SK-N-SH (cell line): ENCODE measurements at regions not wholly inside any gene's neighbourhood (a gene's known extent, or its start where the extent isn't known, plus 50 kb on each side); places are given as distances from the start of the nearest gene placed in this dataset.

Experiments used
- CTCF ChIA-PET: fragments of 300-600, 350-600 bp; formaldehyde crosslinking; extraction: SDS; loops from one replicate; lab custom pipeline; 2021; lab: Yijun Ruan, JAX
- POLR2A ChIA-PET: fragments of 350-600 bp; sonication (Branson Sonifier 250); formaldehyde crosslinking; extraction: SDS; loops from one replicate; lab custom pipeline; 2020; ENCODE audit warnings: antibody characterized with exemption, inconsistent platforms; lab: Yijun Ruan, JAX
- DNase-seq: peaks from one replicate; pipeline ENCODE4 v3.0.0; 2012
- H2AFZ ChIP-seq: fragments of 200-600 bp; sonication (generic); 2 replicates; pipeline ENCODE4 v1.8.1; 2016; ENCODE audit warnings: antibody characterized with exemption, mild to moderate bottlenecking, low read depth
- H3F3A ChIP-seq: fragments of 200-600 bp; sonication (generic); replicated peaks from 2 replicates; pipeline ENCODE3; 2016; ENCODE audit warnings: antibody characterized with exemption, mild to moderate bottlenecking; ENCODE audit not compliant: insufficient read depth
- H3K27ac ChIP-seq, 2 experiments: fragments of 200-500 bp in 1 of 2; fragments of 200-600 bp in 1 of 2; sonication (Bioruptor generic) in 1 of 2; sonication (generic), shearing (Covaris generic) in 1 of 2; 2 replicates each; pipeline versions ENCODE4 v1.5.1 to v1.6.1; 2014 to 2016; ENCODE audit warnings: low read depth in 2 of 2, inconsistent platforms in 1 of 2, low read length in 1 of 2, mild to moderate bottlenecking in 1 of 2, mixed read lengths in 1 of 2
- H3K27me3 ChIP-seq: fragments of 200-600 bp; sonication (generic), shearing (Covaris generic); 2 replicates; pipeline ENCODE4 v1.6.1; 2016; ENCODE audit warnings: mixed run types; ENCODE audit not compliant: insufficient read depth
- H3K36me3 ChIP-seq, 2 experiments: fragments of 200-500 bp in 1 of 2; fragments of 200-600 bp in 1 of 2; sonication (Bioruptor generic) in 1 of 2; sonication (generic) in 1 of 2; replicated peaks in 1 of 2; 2 replicates each; pipeline versions ENCODE3 to v1.5.1; 2014 to 2016; ENCODE audit warnings: low read length in 1 of 2, mild to moderate bottlenecking in 1 of 2; ENCODE audit not compliant: insufficient read depth in 2 of 2, control insufficient read depth in 1 of 2
- H3K4me1 ChIP-seq, 2 experiments: fragments of 200-500 bp in 1 of 2; fragments of 200-600 bp in 1 of 2; sonication (Bioruptor generic) in 1 of 2; sonication (generic), shearing (Covaris generic) in 1 of 2; 2 replicates each; pipeline versions ENCODE4 v1.5.1 to v1.6.1; 2014 to 2016; ENCODE audit warnings: low read depth in 1 of 2, low read length in 1 of 2, mixed run types in 1 of 2; ENCODE audit not compliant: insufficient read depth in 2 of 2, control insufficient read depth in 1 of 2
- H3K4me2 ChIP-seq: fragments of 200-600 bp; sonication (generic), shearing (Covaris generic); 2 replicates; pipeline ENCODE4 v1.6.1; 2017; ENCODE audit warnings: mixed run types
- H3K4me3 ChIP-seq, 2 experiments: fragments of 200-500 bp in 1 of 2; fragments of 200-600 bp in 1 of 2; sonication (Bioruptor generic) in 1 of 2; sonication (generic), shearing (Covaris generic) in 1 of 2; 2 replicates each; pipeline versions ENCODE4 v1.5.1 to v1.8.1; 2014 to 2016; ENCODE audit warnings: low read depth in 2 of 2, inconsistent platforms in 1 of 2, low read length in 1 of 2, mild to moderate bottlenecking in 1 of 2, mixed read lengths in 1 of 2, moderate library complexity in 1 of 2
- H3K79me2 ChIP-seq: fragments of 200-600 bp; sonication (generic); 2 replicates; pipeline ENCODE4 v1.8.1; 2017; ENCODE audit warnings: mild to moderate bottlenecking; ENCODE audit not compliant: insufficient read depth
- H3K9ac ChIP-seq: fragments of 200-600 bp; sonication (generic); 2 replicates; pipeline ENCODE4 v1.6.1; 2017; ENCODE audit warnings: mixed run types
- H3K9me2 ChIP-seq: fragments of 200-600 bp; sonication (generic); 2 replicates; pipeline ENCODE4 v1.6.1; 2017; ENCODE audit warnings: mixed run types
- H3K9me3 ChIP-seq: fragments of 200-600 bp; sonication (generic); 2 replicates; pipeline ENCODE4 v1.6.1; 2017; ENCODE audit warnings: mixed run types, mild to moderate bottlenecking, moderate library complexity
- H4K20me1 ChIP-seq: fragments of 200-600 bp; sonication (generic); 2 replicates; pipeline ENCODE4 v1.6.1; 2017; ENCODE audit warnings: mild to moderate bottlenecking, mixed run types; ENCODE audit not compliant: insufficient read depth
- ELF1 ChIP-seq: IDR thresholded peaks from 2 replicates; pipeline ENCODE4 v1.4.0; 2012
- EZH2phosphoT487 ChIP-seq: fragments of 200-600 bp; sonication (generic); IDR thresholded peaks from 2 replicates; pipeline ENCODE4 v1.6.1; 2017; ENCODE audit warnings: low read depth, mixed run types, mild to moderate bottlenecking, antibody characterized with exemption, moderate library complexity, borderline replicate concordance
- FOXJ3 ChIP-seq: sonication (generic); formaldehyde crosslinking; IDR thresholded peaks from 2 replicates; pipeline ENCODE4 v1.5.1; 2020; ENCODE audit warnings: mild to moderate bottlenecking, missing genetic modification reagents
- FOXM1 ChIP-seq: IDR thresholded peaks from 2 replicates; pipeline ENCODE4 v1.4.0; 2012; ENCODE audit warnings: low read depth, mild to moderate bottlenecking
- MXI1 ChIP-seq: IDR thresholded peaks from 2 replicates; pipeline ENCODE4 v1.6.1; 2012; ENCODE audit warnings: mild to moderate bottlenecking, low read depth, low read length, improper control_type of control experiment
- POLR2AphosphoS5 ChIP-seq: IDR thresholded peaks from 2 replicates; pipeline ENCODE4 v1.6.1; 2012; ENCODE audit warnings: low read depth, low read length
- RFX5 ChIP-seq: IDR thresholded peaks from 2 replicates; pipeline ENCODE4 v1.6.1; 2012; ENCODE audit warnings: mild to moderate bottlenecking, improper control_type of control experiment, low read length
- RXRA ChIP-seq: IDR thresholded peaks from 2 replicates; pipeline ENCODE4 v1.4.0; 2012; ENCODE audit warnings: low read depth, mild to moderate bottlenecking, borderline replicate concordance
- SIN3A ChIP-seq: IDR thresholded peaks from 2 replicates; pipeline ENCODE4 v1.6.1; 2012; ENCODE audit warnings: low read depth, mild to moderate bottlenecking, low read length, moderate library complexity, borderline replicate concordance
- SMC3 ChIP-seq: IDR thresholded peaks from 2 replicates; pipeline ENCODE4 v1.6.1; 2012; ENCODE audit warnings: low read depth, low read length, improper control_type of control experiment
- WGBS: methylation state at CpG from one replicate; pipeline ENCODE4 v1.1.6; 2017; ENCODE audit warnings: low lambda C conversion rate; 5-methylcytosine and 5-hydroxymethylcytosine counted together
- TF ChIP-seq, protein P1 (sequence below): fragments of 200-600 bp; sonication (generic); IDR thresholded peaks from 2 replicates; pipeline ENCODE4 v1.6.1; 2017; ENCODE audit warnings: antibody characterized with exemption, mild to moderate bottlenecking, moderate library complexity
- TF ChIP-seq, protein P2 (sequence below): IDR thresholded peaks from 2 replicates; pipeline ENCODE4; 2012
- TF ChIP-seq, protein P3 (sequence below): IDR thresholded peaks from 2 replicates; pipeline ENCODE4 v1.4.0; 2012; ENCODE audit warnings: low read depth, borderline replicate concordance

DNA sequence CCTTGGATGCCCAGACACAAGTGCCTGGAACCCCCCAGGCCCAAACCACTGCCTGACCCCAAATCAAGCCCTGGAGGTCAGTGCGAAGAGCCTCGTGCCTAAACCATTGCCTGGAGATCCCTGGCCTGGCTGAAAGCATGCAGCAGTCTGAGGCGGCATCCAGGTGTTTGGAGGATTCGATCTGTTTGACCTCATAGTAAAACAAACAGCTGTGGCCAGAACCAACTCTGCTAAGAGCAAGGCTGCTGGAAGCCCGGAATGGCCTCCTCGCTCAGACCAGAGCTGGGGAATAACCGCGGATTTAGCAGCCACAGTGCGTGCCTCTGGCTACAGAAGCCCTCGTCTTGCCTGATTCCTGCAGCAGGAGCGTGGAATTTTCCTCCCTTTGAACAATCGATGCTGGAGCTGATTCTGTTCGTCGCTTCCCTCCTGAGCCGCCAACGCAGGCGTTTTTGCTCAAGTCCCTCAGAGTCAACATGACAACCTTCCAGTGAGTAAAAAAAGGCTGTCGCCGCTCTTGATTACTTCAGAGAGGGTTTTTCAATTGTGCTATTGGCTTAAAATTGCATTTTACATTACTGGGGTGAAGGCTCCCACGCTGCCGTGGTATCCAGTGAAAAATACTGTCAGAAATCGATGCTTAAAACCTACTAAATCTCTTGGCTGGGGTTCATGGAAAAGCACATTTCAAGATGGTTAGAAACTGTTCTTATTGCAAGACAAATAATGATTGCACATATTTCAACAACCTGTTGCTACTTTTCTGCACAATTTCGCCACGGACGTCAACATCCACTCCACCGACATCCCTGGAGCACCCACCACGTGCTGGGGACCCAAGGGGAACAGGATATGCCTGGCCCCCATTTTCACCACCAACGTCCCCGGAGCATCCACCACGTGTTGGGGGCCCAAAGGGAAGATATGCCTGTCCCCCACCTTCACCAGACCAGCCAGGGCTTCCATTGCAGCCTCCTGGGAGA is 190.0 kb downstream of the OLFM1 start:
- Histone ChIP-seq H3K9me2 (no peaks in the 10 kb centered on the region), H2AFZ (no peak overlapping the region), H3K4me1 (peaks cover 0 to 25% of the 10 kb centered on the region in 2 experiments; a peak in 1 of 4 replicates), H3K27ac (no peak overlapping the region), H3K79me2 (no peaks in the 10 kb centered on the region), H3K9ac (no peak overlapping the region), H3K27me3 (no peaks in the 10 kb centered on the region), H3K4me3 (no peak overlapping the region), H3K36me3 (no peaks in the 10 kb centered on the region), H4K20me1 (no peaks in the 10 kb centered on the region), H3K9me3 (no peaks in the 10 kb centered on the region), H3F3A (no peaks in the 10 kb centered on the region), H3K4me2 (no peak overlapping the region)
- ChIA-PET CTCF (interaction anchor here (1.3 kb wide), 1 partner anchor 135 kb away, joined by 3 read pairs; no protein-coding TSS in a partner anchor), POLR2A (no interaction called here)
- DNase-seq, result no peak
- WGBS, result 55% methylated on average over 27 of the region's 30 CpGs
- TF ChIP-seq ELF1, result no peak
- TF ChIP-seq, protein P1, sequence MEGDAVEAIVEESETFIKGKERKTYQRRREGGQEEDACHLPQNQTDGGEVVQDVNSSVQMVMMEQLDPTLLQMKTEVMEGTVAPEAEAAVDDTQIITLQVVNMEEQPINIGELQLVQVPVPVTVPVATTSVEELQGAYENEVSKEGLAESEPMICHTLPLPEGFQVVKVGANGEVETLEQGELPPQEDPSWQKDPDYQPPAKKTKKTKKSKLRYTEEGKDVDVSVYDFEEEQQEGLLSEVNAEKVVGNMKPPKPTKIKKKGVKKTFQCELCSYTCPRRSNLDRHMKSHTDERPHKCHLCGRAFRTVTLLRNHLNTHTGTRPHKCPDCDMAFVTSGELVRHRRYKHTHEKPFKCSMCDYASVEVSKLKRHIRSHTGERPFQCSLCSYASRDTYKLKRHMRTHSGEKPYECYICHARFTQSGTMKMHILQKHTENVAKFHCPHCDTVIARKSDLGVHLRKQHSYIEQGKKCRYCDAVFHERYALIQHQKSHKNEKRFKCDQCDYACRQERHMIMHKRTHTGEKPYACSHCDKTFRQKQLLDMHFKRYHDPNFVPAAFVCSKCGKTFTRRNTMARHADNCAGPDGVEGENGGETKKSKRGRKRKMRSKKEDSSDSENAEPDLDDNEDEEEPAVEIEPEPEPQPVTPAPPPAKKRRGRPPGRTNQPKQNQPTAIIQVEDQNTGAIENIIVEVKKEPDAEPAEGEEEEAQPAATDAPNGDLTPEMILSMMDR, result no peak
- TF ChIP-seq FOXJ3 (CRISPR knock-in tag), result no peak
- TF ChIP-seq, protein P2, sequence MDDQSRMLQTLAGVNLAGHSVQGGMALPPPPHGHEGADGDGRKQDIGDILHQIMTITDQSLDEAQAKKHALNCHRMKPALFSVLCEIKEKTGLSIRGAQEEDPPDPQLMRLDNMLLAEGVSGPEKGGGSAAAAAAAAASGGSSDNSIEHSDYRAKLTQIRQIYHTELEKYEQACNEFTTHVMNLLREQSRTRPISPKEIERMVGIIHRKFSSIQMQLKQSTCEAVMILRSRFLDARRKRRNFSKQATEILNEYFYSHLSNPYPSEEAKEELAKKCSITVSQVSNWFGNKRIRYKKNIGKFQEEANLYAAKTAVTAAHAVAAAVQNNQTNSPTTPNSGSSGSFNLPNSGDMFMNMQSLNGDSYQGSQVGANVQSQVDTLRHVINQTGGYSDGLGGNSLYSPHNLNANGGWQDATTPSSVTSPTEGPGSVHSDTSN, result no peak
- no peak for TF ChIP-seq MXI1
- no peak for TF ChIP-seq RFX5
- TF ChIP-seq EZH2phosphoT487, result no peak
- TF ChIP-seq RXRA, result no peak
- TF ChIP-seq, protein P3, sequence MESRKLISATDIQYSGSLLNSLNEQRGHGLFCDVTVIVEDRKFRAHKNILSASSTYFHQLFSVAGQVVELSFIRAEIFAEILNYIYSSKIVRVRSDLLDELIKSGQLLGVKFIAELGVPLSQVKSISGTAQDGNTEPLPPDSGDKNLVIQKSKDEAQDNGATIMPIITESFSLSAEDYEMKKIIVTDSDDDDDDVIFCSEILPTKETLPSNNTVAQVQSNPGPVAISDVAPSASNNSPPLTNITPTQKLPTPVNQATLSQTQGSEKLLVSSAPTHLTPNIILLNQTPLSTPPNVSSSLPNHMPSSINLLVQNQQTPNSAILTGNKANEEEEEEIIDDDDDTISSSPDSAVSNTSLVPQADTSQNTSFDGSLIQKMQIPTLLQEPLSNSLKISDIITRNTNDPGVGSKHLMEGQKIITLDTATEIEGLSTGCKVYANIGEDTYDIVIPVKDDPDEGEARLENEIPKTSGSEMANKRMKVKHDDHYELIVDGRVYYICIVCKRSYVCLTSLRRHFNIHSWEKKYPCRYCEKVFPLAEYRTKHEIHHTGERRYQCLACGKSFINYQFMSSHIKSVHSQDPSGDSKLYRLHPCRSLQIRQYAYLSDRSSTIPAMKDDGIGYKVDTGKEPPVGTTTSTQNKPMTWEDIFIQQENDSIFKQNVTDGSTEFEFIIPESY, result no peak
- TF ChIP-seq SIN3A, result no peak
- no peak for TF ChIP-seq SMC3
- no peak for TF ChIP-seq FOXM1
- no peak for TF ChIP-seq POLR2AphosphoS5
